Stimulated activated CD8-positive, alpha-beta memory T cell treated with anti-CD3 and anti-CD28 coated beads, Interleukin-4, amount 100 ng/mL, for 24 hours (primary cell): ENCODE measurements at regions not wholly inside any gene's neighbourhood (a gene's known extent, or its start where the extent isn't known, plus 50 kb on each side); places are given as distances from the start of the nearest gene placed in this dataset.

ENCODE experiments used
- DNase-seq: peaks from one replicate; pipeline ENCODE4 v3.0.0-alpha.2; 2020; ENCODE audit warnings: low read depth

- DNase-seq = no peak
Observed at GRCh38 chr22:47582067-47582466, 819.6 kb downstream of the TBC1D22A start.

- no peak for DNase-seq
Observed at GRCh38 chr22:47580121-47580520, 817.7 kb downstream of the TBC1D22A start.

DNA sequence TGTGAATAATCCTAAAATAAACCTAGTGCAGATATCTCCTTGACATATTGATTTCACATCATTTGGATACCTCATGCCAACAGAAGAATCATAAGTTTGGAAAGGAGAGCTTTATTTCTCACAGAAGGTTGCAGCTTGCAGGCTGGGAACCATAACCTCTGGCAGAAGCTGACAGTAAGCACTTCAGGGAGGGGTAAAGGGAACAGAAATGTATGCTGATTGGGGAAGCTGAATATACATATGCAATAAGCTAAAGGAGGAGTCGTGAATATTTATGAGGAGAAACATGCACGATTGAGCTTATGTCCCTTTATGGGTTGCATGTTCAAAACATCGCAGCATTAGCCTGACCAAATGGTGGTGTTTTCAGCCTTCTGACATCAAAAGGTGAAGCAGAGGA, 814.5 kb downstream of the TBC1D22A start:
- DNase-seq = no peak

DNA sequence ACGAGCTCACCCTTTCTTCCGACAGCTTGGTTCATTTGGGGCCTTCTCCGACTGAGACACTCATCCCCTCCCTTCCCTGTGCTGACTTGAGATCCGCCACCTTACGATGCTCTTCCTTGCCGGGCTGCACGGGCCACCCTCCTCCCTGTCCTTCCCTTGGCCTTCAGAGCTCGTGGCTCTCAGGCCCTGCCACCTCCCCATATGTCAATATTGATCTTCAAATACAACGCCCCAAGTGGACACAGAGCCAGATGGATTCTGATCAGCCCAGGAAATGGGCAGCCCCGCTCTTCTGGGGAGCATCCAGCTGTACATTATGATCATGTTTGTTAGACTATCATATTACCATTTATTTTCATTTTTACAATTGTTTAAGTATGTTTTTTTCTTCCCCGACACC, 812.8 kb downstream of the TBC1D22A start:
- no peak for DNase-seq

- no peak for DNase-seq
Observed at GRCh38 chr22:47574556-47574955, 812.1 kb downstream of the TBC1D22A start.

GRCh38 chr22:47573141-47573540, 810.7 kb downstream of the TBC1D22A start:
- DNase-seq = no peak

GRCh38 chr22:47572443-47572842, 810.0 kb downstream of the TBC1D22A start:
- DNase-seq = no peak

DNA sequence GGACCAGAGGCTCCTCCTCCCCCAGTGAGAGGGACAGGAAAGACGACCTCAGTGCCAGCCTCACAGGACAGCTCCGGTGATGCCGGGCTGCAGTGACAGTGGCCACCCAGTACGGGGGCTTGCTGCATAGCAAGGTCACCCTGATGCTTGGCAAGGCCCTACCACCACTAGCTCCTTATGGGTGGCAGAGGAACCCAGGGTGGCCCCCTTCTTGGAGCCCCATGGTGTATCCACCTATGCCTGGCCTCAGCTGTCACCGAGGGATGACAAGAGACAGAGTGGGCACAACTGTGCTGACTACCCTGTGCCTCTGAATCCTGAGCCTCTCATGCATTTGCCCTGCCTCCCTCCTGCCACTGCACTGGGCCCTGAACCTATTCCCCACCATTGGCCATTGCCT, 809.2 kb downstream of the TBC1D22A start:
- no peak for DNase-seq

GRCh38 chr22:47570851-47571250, 808.4 kb downstream of the TBC1D22A start:
- DNase-seq = no peak

GRCh38 chr22:47570300-47570685, 807.8 kb downstream of the TBC1D22A start:
- no peak for DNase-seq

DNA sequence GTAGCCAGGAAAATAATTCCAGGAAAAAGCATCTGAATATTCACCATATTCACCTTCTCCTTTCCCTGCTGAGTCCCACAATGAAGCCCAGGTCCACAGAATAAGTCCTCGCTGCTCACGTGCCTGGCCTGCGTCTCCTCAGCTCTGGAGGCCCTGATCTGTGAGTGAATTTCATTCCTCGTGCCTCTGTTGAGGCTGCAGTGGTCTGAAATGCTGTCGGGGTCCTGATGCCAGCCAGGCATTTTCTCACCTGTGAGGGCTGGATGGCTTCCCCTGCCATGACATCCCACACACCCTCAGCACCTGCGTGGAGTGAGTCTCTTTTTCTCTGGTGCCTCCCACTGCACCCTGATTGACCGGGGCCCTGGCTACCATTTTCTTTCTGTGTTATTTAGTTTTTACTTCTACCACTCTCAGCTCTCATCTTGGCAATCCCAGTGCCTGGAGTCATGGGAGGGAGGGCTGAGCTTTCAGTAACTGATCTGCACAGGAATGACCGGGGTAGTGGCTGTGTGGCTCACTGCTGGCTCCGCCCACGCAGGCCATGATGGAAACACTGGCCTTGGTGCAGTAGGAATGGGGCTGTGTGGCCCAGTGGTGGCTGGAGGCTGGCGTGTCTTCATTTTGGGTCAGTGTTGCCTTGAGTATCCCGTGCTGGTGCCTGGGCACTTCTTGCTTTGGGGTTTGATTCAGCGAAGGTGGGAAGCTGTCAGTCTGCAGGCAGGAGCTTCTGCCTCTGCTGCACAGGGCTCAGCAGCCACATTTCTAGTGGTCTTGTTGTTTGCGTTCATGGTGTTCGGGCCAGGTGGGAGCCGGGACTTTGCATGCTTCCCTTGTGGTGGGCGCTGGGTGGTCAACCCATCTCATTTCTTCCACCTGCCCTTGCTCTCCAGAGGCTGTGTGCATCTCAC, 807.2 kb downstream of the TBC1D22A start:
- DNase-seq = no peak

- DNase-seq = no peak
Observed at GRCh38 chr22:47568700-47569099, 806.2 kb downstream of the TBC1D22A start.

DNA sequence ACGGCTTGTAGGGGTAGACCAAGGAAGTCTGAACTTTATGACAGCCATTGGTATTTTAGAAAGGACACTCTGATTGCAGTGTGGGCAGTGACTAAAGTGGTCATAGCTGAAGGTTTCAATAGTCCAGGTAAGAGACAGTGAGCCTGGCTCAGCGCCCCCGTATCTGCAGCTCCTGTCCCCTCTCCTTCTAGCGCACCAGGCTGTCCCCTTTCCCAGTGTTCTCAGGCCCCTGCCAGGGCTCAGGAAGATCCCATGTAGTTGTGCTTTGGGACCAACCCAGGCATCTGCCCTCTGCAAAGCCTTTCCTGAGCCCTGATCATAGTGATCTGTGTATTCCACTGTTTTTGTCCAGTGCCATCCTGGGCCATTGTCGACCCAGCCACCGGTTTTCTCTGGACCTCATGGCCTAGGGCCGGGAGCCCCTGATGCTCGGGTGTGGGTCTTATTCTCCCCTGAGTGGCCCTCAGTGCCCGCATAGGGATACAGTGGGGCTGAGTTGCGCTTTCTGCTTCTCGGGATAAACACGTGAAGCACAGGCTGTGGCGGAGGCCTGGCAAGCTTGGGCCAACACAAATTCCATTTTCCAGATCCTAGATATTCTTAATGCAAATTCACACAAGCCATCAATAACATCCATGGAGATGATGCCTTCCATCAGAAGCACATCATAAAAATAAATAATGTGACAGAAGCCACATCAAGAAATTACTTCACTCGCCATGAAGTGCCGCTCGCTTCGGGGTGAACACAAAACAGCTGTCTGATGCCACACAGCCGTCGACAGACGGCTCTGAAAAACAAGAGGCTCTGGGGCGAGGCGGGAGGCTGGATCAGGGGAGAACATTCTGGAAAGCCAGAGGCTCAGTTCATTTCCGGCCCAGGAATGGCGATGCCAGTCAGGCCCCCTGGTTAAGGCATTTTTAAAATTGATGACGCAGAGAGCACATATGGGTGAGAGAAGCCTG, 805.0 kb downstream of the TBC1D22A start:
- no peak for DNase-seq

GRCh38 chr22:47566491-47566890, 804.0 kb downstream of the TBC1D22A start:
- no peak for DNase-seq

DNA sequence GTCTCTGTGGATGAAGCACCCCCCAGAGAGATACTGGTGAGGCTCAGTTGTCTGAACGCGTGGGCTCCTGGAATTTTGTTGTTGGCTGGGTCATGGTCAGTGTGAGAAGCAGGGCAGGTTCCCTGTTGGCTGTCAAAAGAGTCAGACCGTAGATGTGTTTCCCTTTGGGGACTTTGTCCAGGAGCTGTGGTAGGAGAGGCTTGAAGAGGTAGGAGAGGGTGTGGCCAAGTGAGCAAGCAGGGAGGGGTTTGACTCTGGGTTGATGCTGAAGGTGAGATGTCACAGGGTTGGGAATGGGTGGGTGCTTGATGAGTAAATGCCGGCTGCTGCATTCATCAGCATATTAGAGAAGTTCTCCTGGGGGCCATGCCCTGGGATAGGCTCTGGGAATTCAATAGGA, 803.2 kb downstream of the TBC1D22A start:
- DNase-seq = no peak

GRCh38 chr22:47564651-47565434, 802.4 kb downstream of the TBC1D22A start:
- no peak for DNase-seq

- DNase-seq = no peak
Observed at GRCh38 chr22:47564158-47564450, 801.7 kb downstream of the TBC1D22A start.

DNA sequence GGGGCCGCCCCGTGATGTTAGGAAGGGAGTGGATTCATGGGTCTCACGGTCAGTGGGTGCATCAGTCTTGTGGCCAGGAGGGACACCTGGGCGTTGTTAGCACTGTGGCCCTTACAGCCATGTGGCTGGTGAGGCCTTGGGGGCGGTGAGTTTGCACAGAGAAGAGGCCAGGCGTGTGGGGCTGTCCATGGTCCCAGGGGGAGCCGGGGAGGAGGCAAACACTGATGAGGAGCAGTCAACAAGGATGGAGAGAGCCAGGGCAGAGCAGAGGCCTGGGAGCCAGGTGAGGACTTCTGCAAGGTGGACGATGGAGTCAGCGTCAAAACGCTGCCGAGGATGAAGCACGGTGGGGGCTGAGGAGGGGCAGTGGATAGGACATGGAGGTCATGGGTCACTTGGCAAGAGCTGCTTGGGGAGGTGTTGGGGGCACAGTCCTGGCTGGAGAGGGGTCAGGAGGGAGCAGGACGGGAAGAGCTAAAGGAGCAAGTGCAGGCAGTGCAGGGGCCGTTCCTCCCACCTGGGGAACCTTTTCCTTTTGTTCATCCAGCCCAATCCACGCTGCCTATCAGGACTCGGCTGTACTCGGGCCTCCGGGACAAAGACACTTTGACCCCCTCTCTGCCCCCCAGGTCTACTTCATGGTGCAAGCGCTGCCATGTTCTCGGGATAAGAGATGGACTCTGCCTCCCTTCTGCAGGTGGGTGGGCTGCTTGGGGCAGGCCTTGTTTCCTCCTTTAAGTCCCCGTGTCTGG, 801.1 kb downstream of the TBC1D22A start:
- DNase-seq = no peak

- DNase-seq = no peak
Observed at GRCh38 chr22:47561766-47562165, 799.3 kb downstream of the TBC1D22A start.

DNA sequence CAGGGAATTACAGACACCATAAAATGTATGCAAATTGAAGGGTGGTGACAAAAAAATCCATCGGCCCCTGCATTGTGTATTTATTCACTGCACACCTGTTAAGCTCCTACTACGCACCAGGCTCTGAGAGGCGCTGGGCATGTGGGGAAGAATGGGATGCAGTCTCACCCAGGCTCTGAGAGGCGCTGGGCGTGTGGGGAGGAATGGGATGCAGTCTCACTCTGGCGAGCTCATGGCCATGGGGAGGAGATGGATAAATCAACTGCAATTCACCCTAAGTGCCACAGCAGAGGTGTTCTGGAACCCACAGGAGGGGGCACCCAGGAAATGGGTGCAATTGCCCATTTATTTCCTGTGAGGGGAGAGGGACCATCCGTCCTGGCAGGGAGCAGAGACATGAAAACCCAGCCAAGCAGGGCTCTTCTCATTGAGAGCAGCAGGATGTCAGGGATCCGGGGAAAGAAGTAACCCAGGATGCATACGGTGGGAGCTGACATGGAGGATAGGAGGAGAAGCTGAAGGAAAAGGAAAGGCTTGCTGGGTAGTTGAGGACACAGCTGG, 798.7 kb downstream of the TBC1D22A start:
- DNase-seq = no peak
